ENCODE measurements at regions not wholly inside any gene's neighbourhood (a gene's known extent, or its start where the extent isn't known, plus 50 kb on each side); places are given as distances from the start of the nearest gene placed in this dataset.
"Not testable (repeated sequence)": the region's sequence is repeated elsewhere in the genome, so short reads cannot be mapped to it uniquely, and the experiment has no call there.

DNA sequence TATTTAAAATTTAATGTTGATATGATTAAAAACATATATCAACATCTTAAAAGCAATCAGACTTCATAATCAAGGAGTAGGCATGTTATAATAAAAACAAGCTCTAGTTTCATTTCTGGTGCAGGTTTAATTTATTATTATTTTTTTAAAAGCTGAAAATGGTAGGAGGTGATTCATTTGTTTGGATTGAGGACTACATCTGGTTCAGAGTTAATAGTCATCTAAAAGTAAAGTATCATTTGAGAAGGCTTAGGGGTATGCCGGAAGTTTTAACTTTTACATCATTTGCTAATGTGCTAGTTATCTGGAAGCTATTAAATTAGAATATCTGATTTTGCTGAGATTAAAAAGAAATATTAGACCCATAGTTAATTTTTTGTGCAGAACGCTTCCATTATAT, 169.5 kb upstream of the LAMA2 start:
- peak; percentile 71 for DNase-seq (ENCODE audit: low read depth)
- TF ChIP-seq, protein P1, sequence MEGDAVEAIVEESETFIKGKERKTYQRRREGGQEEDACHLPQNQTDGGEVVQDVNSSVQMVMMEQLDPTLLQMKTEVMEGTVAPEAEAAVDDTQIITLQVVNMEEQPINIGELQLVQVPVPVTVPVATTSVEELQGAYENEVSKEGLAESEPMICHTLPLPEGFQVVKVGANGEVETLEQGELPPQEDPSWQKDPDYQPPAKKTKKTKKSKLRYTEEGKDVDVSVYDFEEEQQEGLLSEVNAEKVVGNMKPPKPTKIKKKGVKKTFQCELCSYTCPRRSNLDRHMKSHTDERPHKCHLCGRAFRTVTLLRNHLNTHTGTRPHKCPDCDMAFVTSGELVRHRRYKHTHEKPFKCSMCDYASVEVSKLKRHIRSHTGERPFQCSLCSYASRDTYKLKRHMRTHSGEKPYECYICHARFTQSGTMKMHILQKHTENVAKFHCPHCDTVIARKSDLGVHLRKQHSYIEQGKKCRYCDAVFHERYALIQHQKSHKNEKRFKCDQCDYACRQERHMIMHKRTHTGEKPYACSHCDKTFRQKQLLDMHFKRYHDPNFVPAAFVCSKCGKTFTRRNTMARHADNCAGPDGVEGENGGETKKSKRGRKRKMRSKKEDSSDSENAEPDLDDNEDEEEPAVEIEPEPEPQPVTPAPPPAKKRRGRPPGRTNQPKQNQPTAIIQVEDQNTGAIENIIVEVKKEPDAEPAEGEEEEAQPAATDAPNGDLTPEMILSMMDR (conservative IDR thresholded peaks at IDR 0.05; ENCODE audit: control insufficient read depth, insufficient read depth, low read depth, low read length): no peak
- no peak overlapping the region for H3K4me3 ChIP-seq (ENCODE audit: control insufficient read depth, low read depth, low read length)

DNA sequence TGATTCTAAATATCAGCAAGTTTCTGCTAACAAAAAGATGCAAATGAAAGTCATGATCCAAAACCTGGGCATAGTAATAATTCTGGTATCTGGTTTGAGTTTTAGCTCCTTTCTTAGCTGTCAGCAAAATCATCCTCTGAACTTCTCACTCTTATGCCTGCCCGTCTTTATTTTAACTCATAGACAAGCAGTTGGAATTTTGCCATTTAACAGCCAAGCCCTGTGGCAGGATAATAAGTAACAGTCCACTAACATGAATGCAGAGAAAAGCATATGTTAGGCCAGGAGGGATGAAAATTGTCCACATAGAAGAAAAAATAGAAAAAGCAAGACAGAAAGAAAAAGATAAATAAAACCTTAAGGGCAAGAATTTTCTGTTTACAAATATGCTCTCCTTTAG, 170.0 kb upstream of the LAMA2 start:
- DNase-seq (ENCODE audit: low read depth): peak; percentile 15
- no peak overlapping the region for H3K4me3 ChIP-seq (ENCODE audit: control insufficient read depth, low read depth, low read length)
- TF ChIP-seq, protein P1 (conservative IDR thresholded peaks at IDR 0.05; ENCODE audit: control insufficient read depth, insufficient read depth, low read depth, low read length): no peak

DNA sequence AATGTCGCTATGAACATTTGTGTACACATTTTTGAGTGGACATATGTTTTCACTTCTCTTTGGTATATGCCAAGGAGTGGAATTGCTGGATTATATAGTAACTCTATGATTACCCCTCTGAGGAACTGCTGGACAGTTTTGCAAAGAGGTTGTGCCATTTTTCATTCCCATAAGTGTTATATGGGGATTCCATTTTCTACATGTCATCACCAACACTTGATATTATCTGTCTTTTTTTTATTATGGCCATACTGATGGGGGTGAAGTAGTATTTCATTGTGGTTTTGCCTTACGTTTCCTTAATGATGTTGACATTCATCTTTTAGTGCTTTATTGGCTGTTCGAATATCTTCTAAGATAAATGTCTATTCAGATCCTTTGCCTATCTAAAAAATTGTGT, 171.8 kb upstream of the LAMA2 start:
- no peak overlapping the region for H3K4me3 ChIP-seq (ENCODE audit: control insufficient read depth, low read depth, low read length)
- no peak for DNase-seq (ENCODE audit: low read depth)
- TF ChIP-seq, protein P1 (conservative IDR thresholded peaks at IDR 0.05; ENCODE audit: control insufficient read depth, insufficient read depth, low read depth, low read length): no peak

DNA sequence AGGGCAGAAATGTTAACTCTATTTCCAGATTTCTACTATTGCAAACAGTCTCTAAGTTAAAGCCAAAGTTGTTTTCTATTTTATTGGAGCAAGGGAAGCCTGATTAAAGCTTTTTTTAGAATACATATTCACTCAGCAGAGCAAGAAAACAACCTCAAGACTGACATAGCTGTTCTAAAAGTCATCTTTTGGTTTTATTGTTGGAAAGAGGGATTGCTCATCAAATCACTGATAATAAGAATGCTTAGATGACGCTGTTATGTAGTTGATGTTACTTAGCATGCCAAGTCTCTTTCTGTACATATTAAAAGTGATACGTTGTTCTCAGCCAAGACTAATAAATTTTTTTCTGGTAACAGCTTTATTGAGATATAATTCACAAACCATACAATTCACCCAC, 172.6 kb upstream of the LAMA2 start:
- TF ChIP-seq, protein P1 (conservative IDR thresholded peaks at IDR 0.05; ENCODE audit: control insufficient read depth, insufficient read depth, low read depth, low read length): no peak
- DNase-seq (ENCODE audit: low read depth): peak; percentile 20
- no peak overlapping the region for H3K4me3 ChIP-seq (ENCODE audit: control insufficient read depth, low read depth, low read length)

DNA sequence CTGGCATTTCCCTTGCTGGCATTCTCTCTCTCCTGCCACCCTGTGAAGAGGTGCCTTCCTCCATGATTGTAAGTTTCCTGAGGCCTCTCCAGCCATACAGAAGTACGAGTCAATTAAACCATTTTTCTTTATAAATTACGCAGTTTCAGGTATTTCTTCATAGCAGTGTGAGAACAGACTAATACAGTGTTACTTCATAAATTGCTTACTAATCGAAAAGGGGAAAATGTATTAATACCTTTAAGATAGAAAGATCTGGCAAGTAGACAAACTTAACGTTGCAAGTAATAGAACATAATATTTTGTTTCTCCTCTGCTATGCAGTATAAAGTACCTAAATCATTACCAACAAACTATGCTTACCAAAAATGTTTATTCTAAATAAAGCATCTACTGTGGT, 178.3 kb upstream of the LAMA2 start:
- no peak overlapping the region for H3K4me3 ChIP-seq (ENCODE audit: control insufficient read depth, low read depth, low read length)
- DNase-seq (ENCODE audit: low read depth): no peak
- TF ChIP-seq, protein P1 (conservative IDR thresholded peaks at IDR 0.05; ENCODE audit: control insufficient read depth, insufficient read depth, low read depth, low read length): no peak

DNA sequence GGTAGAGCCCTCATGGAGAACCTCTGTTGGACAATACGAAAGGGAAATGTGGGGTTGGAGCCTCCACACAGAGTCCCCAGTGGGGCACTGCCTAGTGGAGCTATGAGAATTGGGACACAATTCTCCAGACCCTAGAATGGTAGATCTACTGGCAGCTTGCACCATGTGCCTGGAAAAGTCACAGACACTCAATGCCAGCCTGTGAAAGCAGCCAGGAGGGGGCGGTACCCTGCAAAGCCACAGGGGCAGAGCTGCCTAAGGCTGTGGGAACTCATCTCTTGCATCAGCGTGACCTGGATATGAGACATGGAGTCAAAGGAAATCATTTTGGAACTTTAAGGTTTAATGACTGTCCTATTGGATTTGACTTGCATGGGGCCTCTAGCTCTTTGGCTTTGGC, 179.1 kb upstream of the LAMA2 start:
- not testable (repeated sequence) for DNase-seq (ENCODE audit: low read depth); H3K4me3 ChIP-seq (ENCODE audit: control insufficient read depth, low read depth, low read length)

DNA sequence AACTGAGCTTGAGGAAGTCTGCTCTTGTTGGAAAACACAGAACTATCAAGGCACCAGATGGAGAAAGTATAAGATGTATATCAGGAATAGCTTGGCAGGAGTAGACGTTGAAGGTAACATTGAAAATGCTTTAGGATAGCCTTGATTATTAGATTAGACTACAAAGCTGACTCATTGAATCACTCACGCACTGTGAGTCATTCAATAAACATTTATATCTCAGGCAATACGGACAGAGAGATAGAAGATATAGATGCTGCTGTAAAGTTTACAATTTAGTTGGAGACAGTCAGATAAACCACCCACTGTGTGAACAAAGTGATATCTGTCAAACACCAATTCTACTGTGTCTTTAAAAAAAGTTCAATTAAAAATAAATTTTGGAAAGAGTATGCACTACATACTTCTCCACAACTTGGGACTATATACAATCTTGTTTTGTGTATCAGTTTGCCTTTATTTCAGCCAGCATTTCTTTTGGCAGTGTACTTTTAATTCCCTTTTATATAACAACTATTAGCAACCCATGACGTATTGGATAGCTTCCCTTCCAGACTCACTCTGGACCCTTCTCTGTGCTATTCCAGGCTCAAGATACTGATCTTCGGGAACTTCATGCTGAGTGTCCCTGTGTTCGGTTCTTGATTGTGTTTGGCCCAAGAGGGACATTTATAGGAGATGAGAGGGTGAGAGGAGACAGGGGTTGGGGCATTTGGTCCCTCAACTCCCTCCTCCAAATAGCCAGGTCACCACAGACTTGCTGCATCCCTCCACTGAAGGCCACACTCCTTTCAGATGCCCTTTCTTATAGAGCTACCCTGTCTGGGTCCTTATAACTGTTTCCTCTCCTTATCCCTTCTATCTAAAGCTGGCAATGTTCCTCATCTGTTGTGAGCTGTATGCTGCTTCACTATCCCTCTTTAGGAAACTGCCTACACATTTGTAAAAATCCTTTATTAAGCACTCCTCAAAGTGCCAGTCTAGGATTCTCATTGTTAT, 176.6 kb upstream of the PTPRK start:
- peak; percentile 72 for DNase-seq (ENCODE audit: low read depth)
- no peak overlapping the region for H3K4me3 ChIP-seq (ENCODE audit: control insufficient read depth, low read depth, low read length)
- TF ChIP-seq, protein P1 (conservative IDR thresholded peaks at IDR 0.05; ENCODE audit: control insufficient read depth, insufficient read depth, low read depth, low read length): no peak

Data from fibroblast of mammary gland (primary cell).